LNCaP clone FGC (cell line): ENCODE measurements at regions not wholly inside any gene's neighbourhood (a gene's known extent, or its start where the extent isn't known, plus 50 kb on each side); places are given as distances from the start of the nearest gene placed in this dataset.

ENCODE experiments used
- DNase-seq: peaks from one replicate; pipeline ENCODE4 v3.0.0-alpha.2; 2011; ENCODE audit warnings: low read depth
- H3K4me3 ChIP-seq: 2 replicates; pipeline ENCODE4 v1.5.1; 2011; ENCODE audit warnings: mild to moderate bottlenecking, low read depth, low read length, control low read depth
- CTCF ChIP-seq: IDR thresholded peaks from 2 replicates; pipeline ENCODE4 v1.5.1; 2012; ENCODE audit warnings: mild to moderate bottlenecking; ENCODE audit not compliant: control insufficient read depth, insufficient read depth; ENCODE audit errors: extremely low read depth

- DNase-seq: no peak
- no peak for TF ChIP-seq CTCF
- no peak overlapping the region for H3K4me3 ChIP-seq
Observed at GRCh38 chr6:130574146-130574545, 208.3 kb downstream of the TMEM200A start.

GRCh38 chr6:130575557-130575956 lies 209.7 kb downstream of the TMEM200A start:
- no peak for TF ChIP-seq CTCF
- H3K4me3 ChIP-seq: no peak overlapping the region
- DNase-seq: no peak

- TF ChIP-seq CTCF: no peak
- no peak overlapping the region for H3K4me3 ChIP-seq
- DNase-seq: no peak
Observed at GRCh38 chr6:130575971-130576370, 210.2 kb downstream of the TMEM200A start.

- no peak overlapping the region for H3K4me3 ChIP-seq
- TF ChIP-seq CTCF: no peak
- no peak for DNase-seq
Observed at GRCh38 chr6:130577178-130577919, 211.5 kb downstream of the TMEM200A start.

- DNase-seq: peak; percentile 37
- H3K4me3 ChIP-seq: no peak overlapping the region
- TF ChIP-seq CTCF: no peak
Observed at GRCh38 chr6:130578713-130579112, 212.9 kb downstream of the TMEM200A start.

- DNase-seq: peak; percentile 62
- TF ChIP-seq CTCF: 0 out of 2 replicates have a peak, but pooled peaks have one; percentile 5
- no peak overlapping the region for H3K4me3 ChIP-seq
Observed at GRCh38 chr6:130583268-130583667, 217.5 kb downstream of the TMEM200A start.

- DNase-seq: no peak
- no peak overlapping the region for H3K4me3 ChIP-seq
- TF ChIP-seq CTCF: no peak
Observed at GRCh38 chr6:130585587-130585986, 219.8 kb downstream of the TMEM200A start.
